ENCODE measurements at regions not wholly inside any gene's neighbourhood (a gene's known extent, or its start where the extent isn't known, plus 50 kb on each side); places are given as distances from the start of the nearest gene placed in this dataset.

GRCh38 chr3:117512975-117513374, 803.4 kb downstream of the TUSC7 start:
- H3K36me3 ChIP-seq = no peaks in the 10 kb centered on the region
- no peaks in the 10 kb centered on the region for H3K27me3 ChIP-seq
- H3K27ac ChIP-seq = no peak overlapping the region
- no peak overlapping the region for H3K4me3 ChIP-seq
- TF ChIP-seq POLR2A (IDR thresholded peaks at IDR 0.05) = no peak
- TF ChIP-seq CTCF (IDR thresholded peaks at IDR 0.05) = no peak
- no peaks in the 10 kb centered on the region for H3K4me1 ChIP-seq
- no peak for DNase-seq
- no peaks in the 10 kb centered on the region for H3K9me3 ChIP-seq

- no peaks in the 10 kb centered on the region for H3K9me3 ChIP-seq
- no peaks in the 10 kb centered on the region for H3K4me1 ChIP-seq
- H3K4me3 ChIP-seq = no peak overlapping the region
- H3K27ac ChIP-seq = no peak overlapping the region
- DNase-seq = no peak
- no peaks in the 10 kb centered on the region for H3K36me3 ChIP-seq
- TF ChIP-seq POLR2A (IDR thresholded peaks at IDR 0.05) (no peak), CTCF (IDR thresholded peaks at IDR 0.05) (no peak)
- no peaks in the 10 kb centered on the region for H3K27me3 ChIP-seq
Observed at GRCh38 chr3:117515309-117515708, 805.7 kb downstream of the TUSC7 start.

GRCh38 chr3:117518364-117518763, 808.8 kb downstream of the TUSC7 start:
- DNase-seq = no peak
- TF ChIP-seq CTCF (IDR thresholded peaks at IDR 0.05) = no peak
- no peak for TF ChIP-seq POLR2A (IDR thresholded peaks at IDR 0.05)
- no peaks in the 10 kb centered on the region for H3K27me3 ChIP-seq

GRCh38 chr3:117519776-117520175, 810.2 kb downstream of the TUSC7 start:
- no peaks in the 10 kb centered on the region for H3K27me3 ChIP-seq
- H3K36me3 ChIP-seq = no peaks in the 10 kb centered on the region
- no peak for TF ChIP-seq POLR2A (IDR thresholded peaks at IDR 0.05)
- TF ChIP-seq CTCF (IDR thresholded peaks at IDR 0.05) = no peak
- H3K27ac ChIP-seq = no peak overlapping the region
- no peaks in the 10 kb centered on the region for H3K9me3 ChIP-seq
- H3K4me1 ChIP-seq = no peaks in the 10 kb centered on the region
- no peak overlapping the region for H3K4me3 ChIP-seq
- DNase-seq = no peak

More at GRCh38 chr3:117518364-117518763, 808.8 kb downstream of the TUSC7 start:
- H3K9me3 ChIP-seq = no peaks in the 10 kb centered on the region
- H3K4me3 ChIP-seq = no peak overlapping the region
- no peak overlapping the region for H3K27ac ChIP-seq
- no peaks in the 10 kb centered on the region for H3K36me3 ChIP-seq
- no peaks in the 10 kb centered on the region for H3K4me1 ChIP-seq

GRCh38 chr3:117520582-117520981, 811.0 kb downstream of the TUSC7 start:
- H3K4me3 ChIP-seq = no peak overlapping the region
- TF ChIP-seq POLR2A (IDR thresholded peaks at IDR 0.05) (no peak), CTCF (IDR thresholded peaks at IDR 0.05) (no peak)
- H3K9me3 ChIP-seq = no peaks in the 10 kb centered on the region
- no peaks in the 10 kb centered on the region for H3K27me3 ChIP-seq
- no peak overlapping the region for H3K27ac ChIP-seq
- DNase-seq = no peak
- no peaks in the 10 kb centered on the region for H3K4me1 ChIP-seq
- no peaks in the 10 kb centered on the region for H3K36me3 ChIP-seq

- no peaks in the 10 kb centered on the region for H3K4me1 ChIP-seq
- H3K27ac ChIP-seq = no peak overlapping the region
- no peaks in the 10 kb centered on the region for H3K9me3 ChIP-seq
- no peak for DNase-seq
- H3K36me3 ChIP-seq = no peaks in the 10 kb centered on the region
- no peaks in the 10 kb centered on the region for H3K27me3 ChIP-seq
- no peak for TF ChIP-seq CTCF (IDR thresholded peaks at IDR 0.05)
- no peak for TF ChIP-seq POLR2A (IDR thresholded peaks at IDR 0.05)
- no peak overlapping the region for H3K4me3 ChIP-seq
Observed at GRCh38 chr3:117523418-117523817, 813.8 kb downstream of the TUSC7 start.

Data from Peyer's patch (tissue), 4 donors.